GM23248 (cell line): ENCODE measurements at regions not wholly inside any gene's neighbourhood (a gene's known extent, or its start where the extent isn't known, plus 50 kb on each side); places are given as distances from the start of the nearest gene placed in this dataset.

Experiments used
- DNase-seq: peaks from one replicate; pipeline ENCODE4 v3.0.0-alpha.2; 2015
- H2AFZ ChIP-seq: fragments of 200-600 bp; sonication (generic); 2 replicates; pipeline ENCODE4 v1.6.1; 2016; ENCODE audit warnings: antibody characterized with exemption
- H3F3A ChIP-seq: fragments of 200-600 bp; sonication (generic); 2 replicates; pipeline ENCODE4 v1.6.1; 2016; ENCODE audit warnings: mild to moderate bottlenecking, antibody characterized with exemption, mixed run types; ENCODE audit not compliant: insufficient read depth
- H3K27ac ChIP-seq: fragments of 200-600 bp; sonication (generic); 2 replicates; pipeline ENCODE4 v1.5.1; 2016; ENCODE audit warnings: mild to moderate bottlenecking
- H3K27me3 ChIP-seq: fragments of 200-600 bp; sonication (generic); replicated peaks from 2 replicates; pipeline ENCODE4 v1.6.1; 2016; ENCODE audit warnings: mild to moderate bottlenecking; ENCODE audit not compliant: insufficient read depth
- H3K36me3 ChIP-seq: fragments of 200-600 bp; sonication (generic); 2 replicates; pipeline ENCODE4 v1.6.1; 2016; ENCODE audit warnings: low read depth, mild to moderate bottlenecking
- H3K4me1 ChIP-seq: fragments of 200-600 bp; sonication (generic); 2 replicates; pipeline ENCODE4 v1.6.1; 2016; ENCODE audit warnings: mild to moderate bottlenecking; ENCODE audit not compliant: insufficient read depth
- H3K4me2 ChIP-seq: fragments of 200-600 bp; sonication (generic); one replicate; pipeline ENCODE4 v1.6.1; 2016; ENCODE audit warnings: mild to moderate bottlenecking; ENCODE audit not compliant: unreplicated experiment
- H3K4me3 ChIP-seq: fragments of 200-600 bp; sonication (generic); 2 replicates; pipeline ENCODE4 v1.5.1; 2016; ENCODE audit warnings: mild to moderate bottlenecking
- H3K79me2 ChIP-seq: fragments of 200-600 bp; sonication (generic); 2 replicates; pipeline ENCODE4 v1.6.1; 2016; ENCODE audit warnings: mild to moderate bottlenecking; ENCODE audit not compliant: insufficient read depth
- H3K9ac ChIP-seq: fragments of 200-600 bp; sonication (generic); 2 replicates; pipeline ENCODE4 v1.6.1; 2016; ENCODE audit warnings: mild to moderate bottlenecking
- H3K9me2 ChIP-seq: fragments of 200-600 bp; sonication (generic); 2 replicates; pipeline ENCODE4 v1.6.1; 2016; ENCODE audit warnings: mixed run types, mild to moderate bottlenecking, moderate library complexity; ENCODE audit not compliant: insufficient read depth
- H3K9me3 ChIP-seq: fragments of 200-600 bp; sonication (generic); one replicate; pipeline ENCODE4 v1.6.1; 2017; ENCODE audit warnings: low read depth
- H4K20me1 ChIP-seq: fragments of 200-600 bp; sonication (generic); 2 replicates; pipeline ENCODE4 v1.6.0; 2016; ENCODE audit not compliant: insufficient read depth
- EZH2 ChIP-seq: fragments of 200-600 bp; sonication (generic); IDR thresholded peaks from 2 replicates; pipeline ENCODE4 v1.6.1; 2018; ENCODE audit warnings: antibody characterized with exemption, mild to moderate bottlenecking; ENCODE audit not compliant: insufficient read depth, poor library complexity, severe bottlenecking
- EZH2phosphoT487 ChIP-seq: fragments of 200-600 bp; sonication (generic); IDR thresholded peaks from 2 replicates; pipeline ENCODE4 v1.6.1; 2018; ENCODE audit warnings: antibody characterized with exemption, moderate library complexity, mild to moderate bottlenecking, low read depth; ENCODE audit not compliant: insufficient read depth
- WGBS, 2 experiments: methylation state at CpG; one replicate each; pipeline ENCODE4 v1.1.6; 2015 to 2017; ENCODE audit warnings: low lambda C conversion rate in 2 of 2, low coverage in 1 of 2; ENCODE audit errors: missing lambda C conversion rate in 2 of 2; 5-methylcytosine and 5-hydroxymethylcytosine counted together
- in situ Hi-C: fragments of 300-500 bp; cut with MboI; formaldehyde crosslinking; loops from 2 replicates; pipeline ENCODE4 v1.15.0; 2020

GRCh38 chr5:173802670-173803165 lies 85.4 kb upstream of the CPEB4 start:
- peak; percentile 60 for DNase-seq
- Histone ChIP-seq H3K27me3 (no peaks in the 10 kb centered on the region), H3K4me3 (no peak overlapping the region), H3F3A (no peaks in the 10 kb centered on the region), H4K20me1 (no peaks in the 10 kb centered on the region), H3K27ac (no peak overlapping the region), H3K36me3 (no peaks in the 10 kb centered on the region), H3K9me2 (no peaks in the 10 kb centered on the region), H3K4me1 (no peaks in the 10 kb centered on the region), H3K9ac (no peak overlapping the region), H3K4me2 (no peak overlapping the region), H3K9me3 (no peaks in the 10 kb centered on the region), H3K79me2 (no peaks in the 10 kb centered on the region), H2AFZ (no peak overlapping the region)
- TF ChIP-seq EZH2 (no peak), EZH2phosphoT487 (no peak)
- WGBS, 2 experiments: 50 to 53% methylated on average over 7 of the region's 7 CpGs
- in situ Hi-C loops: no loop called here

GRCh38 chr5:173804579-173804978 lies 83.6 kb upstream of the CPEB4 start:
- Histone ChIP-seq H3K27me3 (no peaks in the 10 kb centered on the region), H3K36me3 (no peaks in the 10 kb centered on the region), H3K79me2 (no peaks in the 10 kb centered on the region), H3K9me2 (no peaks in the 10 kb centered on the region), H3K4me1 (no peaks in the 10 kb centered on the region), H3K27ac (no peak overlapping the region), H4K20me1 (no peaks in the 10 kb centered on the region), H3K4me2 (no peak overlapping the region), H2AFZ (no peak overlapping the region), H3K9me3 (no peaks in the 10 kb centered on the region), H3F3A (no peaks in the 10 kb centered on the region), H3K4me3 (no peak overlapping the region), H3K9ac (no peak overlapping the region)
- in situ Hi-C loops: no loop called here
- WGBS, 2 experiments: 67 to 68% methylated on average over 7 of the region's 7 CpGs
- no peak for DNase-seq
- TF ChIP-seq EZH2: no peak
- TF ChIP-seq EZH2phosphoT487: no peak

- H3K9ac ChIP-seq: no peak overlapping the region
- WGBS, 2 experiments: 43 to 52% methylated on average over 7 of the region's 7 CpGs
- no peak overlapping the region for H3K27ac ChIP-seq
- H2AFZ ChIP-seq: no peak overlapping the region
- TF ChIP-seq EZH2 (no peak), EZH2phosphoT487 (no peak)
- no peaks in the 10 kb centered on the region for H3F3A ChIP-seq
- peak; percentile 23 for DNase-seq
- no peak overlapping the region for H3K4me2 ChIP-seq
- no peak overlapping the region for H3K4me3 ChIP-seq
- H3K9me3 ChIP-seq: no peaks in the 10 kb centered on the region
- H4K20me1 ChIP-seq: no peaks in the 10 kb centered on the region
- no peaks in the 10 kb centered on the region for H3K36me3 ChIP-seq
- H3K9me2 ChIP-seq: no peaks in the 10 kb centered on the region
- no peaks in the 10 kb centered on the region for H3K79me2 ChIP-seq
- H3K27me3 ChIP-seq: no peaks in the 10 kb centered on the region
- H3K4me1 ChIP-seq: no peaks in the 10 kb centered on the region
- in situ Hi-C loops: no loop called here
Observed at GRCh38 chr5:173806270-173807035, 81.7 kb upstream of the CPEB4 start.

- Histone ChIP-seq H3K9me3 (no peaks in the 10 kb centered on the region), H3K36me3 (no peaks in the 10 kb centered on the region), H3K9ac (no peak overlapping the region), H3K9me2 (no peaks in the 10 kb centered on the region), H3K27me3 (no peaks in the 10 kb centered on the region), H3F3A (peaks cover 2% of the 10 kb centered on the region; the same call in 1 of the 2 replicates), H3K4me1 (no peaks in the 10 kb centered on the region), H3K4me2 (no peak overlapping the region), H2AFZ (no peak overlapping the region), H3K27ac (no peak overlapping the region), H3K79me2 (no peaks in the 10 kb centered on the region), H4K20me1 (no peaks in the 10 kb centered on the region), H3K4me3 (no peak overlapping the region)
- 69 to 74% methylated on average over 17 of the region's 17 CpGs for WGBS, 2 experiments
- in situ Hi-C loops: no loop called here
- TF ChIP-seq EZH2 (no peak), EZH2phosphoT487 (no peak)
- DNase-seq: no peak
Observed at GRCh38 chr5:173807181-173807655, 80.9 kb upstream of the CPEB4 start.
